OCI-LY7 (cell line): ENCODE measurements at regions not wholly inside any gene's neighbourhood (a gene's known extent, or its start where the extent isn't known, plus 50 kb on each side); places are given as distances from the start of the nearest gene placed in this dataset.

Experiments used
- BruUV-seq: library from RNA; stranded (reverse); fragments of 400-500 nt; replicated peaks from 2 replicates; lab custom pipeline; 2021; lab: Mats Ljungman, UMichigan
- CTCF ChIA-PET: fragments of 300-600 bp; sonication (Branson Sonifier 250); formaldehyde crosslinking; loops from one replicate; lab custom pipeline; 2022; ENCODE audit warnings: antibody characterized with exemption; ENCODE audit not compliant: unreplicated experiment; lab: Charles Lee
- POLR2A ChIA-PET: fragments of 300-600 bp; sonication (Branson Sonifier 250); formaldehyde crosslinking; loops from one replicate; lab custom pipeline; 2022; ENCODE audit warnings: antibody characterized with exemption; lab: Charles Lee
- DNase-seq: peaks from one replicate; pipeline ENCODE4 v3.0.0-alpha.2; 2015; ENCODE audit warnings: low spot score
- H2AFZ ChIP-seq: fragments of 200-600 bp; sonication (generic), shearing (Covaris generic); 2 replicates; pipeline ENCODE4 v1.6.1; 2014; ENCODE audit warnings: mild to moderate bottlenecking, antibody characterized with exemption, low read length, moderate library complexity
- H3K27ac ChIP-seq: fragments of 200-600 bp; sonication (generic); 2 replicates; pipeline ENCODE4 v1.5.1; 2014; ENCODE audit warnings: mixed run types, low read depth, mild to moderate bottlenecking, moderate library complexity, low read length, inconsistent platforms; ENCODE audit not compliant: poor library complexity, severe bottlenecking
- H3K36me3 ChIP-seq: fragments of 200-600 bp; sonication (generic); 2 replicates; pipeline ENCODE4 v1.6.1; 2014; ENCODE audit warnings: mild to moderate bottlenecking, antibody characterized with exemption, low read length, moderate library complexity, mixed read lengths; ENCODE audit not compliant: insufficient read depth
- H3K4me1 ChIP-seq: fragments of 200-600 bp; sonication (generic); 2 replicates; pipeline ENCODE4 v1.5.1; 2014; ENCODE audit warnings: mild to moderate bottlenecking, low read length; ENCODE audit not compliant: insufficient read depth, poor library complexity, severe bottlenecking
- H3K4me2 ChIP-seq: fragments of 200-600 bp; sonication (generic); 2 replicates; pipeline ENCODE4 v1.6.1; 2014; ENCODE audit warnings: mild to moderate bottlenecking, low read length
- H3K4me3 ChIP-seq: fragments of 200-600 bp; sonication (generic); 2 replicates; pipeline ENCODE4 v1.5.1; 2014; ENCODE audit warnings: mild to moderate bottlenecking, low read depth, low read length; ENCODE audit not compliant: poor library complexity, severe bottlenecking
- H3K79me2 ChIP-seq: fragments of 200-600 bp; sonication (generic); 2 replicates; pipeline ENCODE4 v1.6.1; 2016; ENCODE audit warnings: low read depth, mild to moderate bottlenecking, low read length, moderate library complexity, mixed read lengths; ENCODE audit not compliant: insufficient read depth
- H3K9me2 ChIP-seq: fragments of 200-600 bp; sonication (generic); 2 replicates; pipeline ENCODE4 v1.6.1; 2016; ENCODE audit warnings: mild to moderate bottlenecking, low read length, mixed read lengths; ENCODE audit not compliant: insufficient read depth
- H3K9me3 ChIP-seq: fragments of 200-600 bp; sonication (generic); 2 replicates; pipeline ENCODE4 v1.6.1; 2014; ENCODE audit warnings: mild to moderate bottlenecking, mixed run types, low read length, mixed read lengths
- H4K20me1 ChIP-seq: fragments of 200-600 bp; sonication (generic); 2 replicates; pipeline ENCODE4 v1.6.1; 2014; ENCODE audit warnings: mild to moderate bottlenecking, antibody characterized with exemption, low read length, moderate library complexity, mixed read lengths; ENCODE audit not compliant: insufficient read depth
- CTCF ChIP-seq: fragments of 200-600 bp; sonication (generic); conservative IDR thresholded peaks from 2 replicates; pipeline ENCODE4 v1.5.1; 2014; ENCODE audit warnings: mild to moderate bottlenecking, antibody characterized with exemption, low read length, moderate library complexity, mixed read lengths
- EZH2phosphoT487 ChIP-seq: fragments of 200-600 bp; sonication (generic); IDR thresholded peaks from 2 replicates; pipeline ENCODE4 v1.6.1; 2018; ENCODE audit warnings: low read depth, borderline replicate concordance, mild to moderate bottlenecking, mixed run types, antibody characterized with exemption, low read length, moderate library complexity, mixed read lengths
- intact Hi-C: fragments of 100-400 bp; cut with micrococcal nuclease; formaldehyde crosslinking; loops from one replicate; pipeline ENCODE4 v1.10.0; 2022; ENCODE audit not compliant: unreplicated experiment

- Histone ChIP-seq H3K9me2 (no peaks in the 10 kb centered on the region), H3K4me2 (no peak overlapping the region), H3K4me1 (no peaks in the 10 kb centered on the region), H3K9me3 (no peaks in the 10 kb centered on the region), H3K79me2 (no peaks in the 10 kb centered on the region), H3K36me3 (no peaks in the 10 kb centered on the region), H2AFZ (no peak overlapping the region), H3K27ac (no peak overlapping the region), H4K20me1 (no peaks in the 10 kb centered on the region), H3K4me3 (no peak overlapping the region)
- no TSS peak for BruUV-seq
- CTCF ChIA-PET: interaction anchor here (0.6 kb wide), 1 partner anchor 60 kb away, joined by 3 read pairs; no protein-coding TSS in a partner anchor
- no peak for DNase-seq
- POLR2A ChIA-PET: interaction anchor here (0.6 to 0.7 kb wide), 2 partner anchors 275 to 966 kb away, joined by 3 read pairs; no protein-coding TSS in a partner anchor
- no peak for TF ChIP-seq CTCF
- TF ChIP-seq EZH2phosphoT487: no peak
- intact Hi-C loops: no loop called here
Observed at GRCh38 chr15:95663156-95664100, 667.1 kb upstream of the NR2F2 start.

- Histone ChIP-seq H3K4me3 (no peak overlapping the region), H4K20me1 (no peaks in the 10 kb centered on the region), H3K9me3 (no peaks in the 10 kb centered on the region), H2AFZ (no peak overlapping the region), H3K9me2 (no peaks in the 10 kb centered on the region), H3K27ac (no peak overlapping the region), H3K36me3 (no peaks in the 10 kb centered on the region), H3K79me2 (no peaks in the 10 kb centered on the region), H3K4me2 (no peak overlapping the region), H3K4me1 (no peaks in the 10 kb centered on the region)
- no peak for DNase-seq
- POLR2A ChIA-PET: interaction anchor here (0.6 to 0.7 kb wide), 3 partner anchors 12 to 967 kb away, joined by 3 to 4 read pairs (median 3); no protein-coding TSS in a partner anchor
- intact Hi-C loops: no loop called here
- CTCF ChIA-PET: no interaction called here
- no TSS peak for BruUV-seq
- TF ChIP-seq CTCF (no peak), EZH2phosphoT487 (no peak)
Observed at GRCh38 chr15:95664450-95664849, 666.0 kb upstream of the NR2F2 start.
